ACC112 (cell line): ENCODE measurements at regions not wholly inside any gene's neighbourhood (a gene's known extent, or its start where the extent isn't known, plus 50 kb on each side); places are given as distances from the start of the nearest gene placed in this dataset.

ENCODE experiments used
- H2AFZ ChIP-seq: fragments of 200-600 bp; sonication (generic); one replicate; pipeline ENCODE4 v1.6.0; 2017; ENCODE audit warnings: antibody characterized with exemption, low read length; ENCODE audit not compliant: unreplicated experiment
- H3K27ac ChIP-seq: fragments of 200-600 bp; sonication (generic); 2 replicates; pipeline ENCODE4 v1.5.1; 2014; ENCODE audit warnings: low read depth, mild to moderate bottlenecking, antibody characterized with exemption, low read length, moderate library complexity
- H3K27me3 ChIP-seq: fragments of 200-600 bp; sonication (generic); 2 replicates; pipeline ENCODE4 v1.6.1; 2014; ENCODE audit warnings: mild to moderate bottlenecking, antibody characterized with exemption, low read length, moderate library complexity, mixed read lengths; ENCODE audit not compliant: insufficient read depth
- H3K36me3 ChIP-seq: fragments of 200-600 bp; sonication (generic); 2 replicates; pipeline ENCODE4 v1.6.1; 2016; ENCODE audit warnings: mild to moderate bottlenecking, antibody characterized with exemption, low read length, moderate library complexity, mixed read lengths; ENCODE audit not compliant: insufficient read depth
- H3K4me1 ChIP-seq: fragments of 200-600 bp; sonication (generic); one replicate; pipeline ENCODE4 v1.6.1; 2016; ENCODE audit warnings: low read length, mixed read lengths; ENCODE audit not compliant: insufficient read depth, unreplicated experiment, control insufficient read depth
- H3K4me3 ChIP-seq: fragments of 200-600 bp; sonication (generic); 2 replicates; pipeline ENCODE4 v1.5.1; 2014; ENCODE audit warnings: mild to moderate bottlenecking, low read depth, low read length
- H3K79me2 ChIP-seq: fragments of 200-600 bp; sonication (generic); one replicate; pipeline ENCODE4 v1.6.0; 2016; ENCODE audit warnings: low read length; ENCODE audit not compliant: control insufficient read depth, unreplicated experiment, insufficient read depth

- H3K36me3 ChIP-seq = no peaks in the 10 kb centered on the region
- H3K27me3 ChIP-seq = no peaks in the 10 kb centered on the region
- H3K79me2 ChIP-seq = no peaks in the 10 kb centered on the region
- peaks cover 13% of the 10 kb centered on the region for H3K4me1 ChIP-seq
- H3K4me3 ChIP-seq = no peak overlapping the region
- no peak overlapping the region for H3K27ac ChIP-seq
- peak overlapping the region; percentile 23 for H2AFZ ChIP-seq
Measured at GRCh38 chr17:31748881-31749280, 110.2 kb downstream of the COPRS start.

- H3K36me3 ChIP-seq = no peaks in the 10 kb centered on the region
- H2AFZ ChIP-seq = no peak overlapping the region
- H3K4me1 ChIP-seq = peaks cover 10% of the 10 kb centered on the region
- no peak overlapping the region for H3K27ac ChIP-seq
- H3K79me2 ChIP-seq = no peaks in the 10 kb centered on the region
- H3K27me3 ChIP-seq = no peaks in the 10 kb centered on the region
- no peak overlapping the region for H3K4me3 ChIP-seq
Measured at GRCh38 chr17:31746884-31747495, 112.1 kb downstream of the COPRS start.

GRCh38 chr17:31745964-31746600 is 113.0 kb downstream of the COPRS start:
- Histone ChIP-seq H3K27ac (no peak overlapping the region), H3K4me1 (peaks cover 14% of the 10 kb centered on the region), H3K79me2 (no peaks in the 10 kb centered on the region), H3K36me3 (no peaks in the 10 kb centered on the region), H2AFZ (no peak overlapping the region), H3K4me3 (no peak overlapping the region), H3K27me3 (no peaks in the 10 kb centered on the region)

GRCh38 chr17:31744511-31744951 is 114.5 kb downstream of the COPRS start:
- peaks cover 25% of the 10 kb centered on the region for H3K4me1 ChIP-seq
- no peak overlapping the region for H2AFZ ChIP-seq

GRCh38 chr17:31743797-31744196 is 115.2 kb downstream of the COPRS start:
- H3K36me3 ChIP-seq = no peaks in the 10 kb centered on the region
- no peak overlapping the region for H2AFZ ChIP-seq
- H3K4me3 ChIP-seq = no peak overlapping the region
- H3K4me1 ChIP-seq = peaks cover 32% of the 10 kb centered on the region
- H3K27ac ChIP-seq = no peak overlapping the region
- no peaks in the 10 kb centered on the region for H3K27me3 ChIP-seq
- H3K79me2 ChIP-seq = no peaks in the 10 kb centered on the region

More at GRCh38 chr17:31744511-31744951, 114.5 kb downstream of the COPRS start:
- no peak overlapping the region for H3K27ac ChIP-seq
- no peak overlapping the region for H3K4me3 ChIP-seq
- H3K27me3 ChIP-seq = no peaks in the 10 kb centered on the region
- no peaks in the 10 kb centered on the region for H3K36me3 ChIP-seq
- H3K79me2 ChIP-seq = no peaks in the 10 kb centered on the region

GRCh38 chr17:31741371-31741770 is 117.7 kb downstream of the COPRS start:
- Histone ChIP-seq H3K79me2 (no peaks in the 10 kb centered on the region), H2AFZ (peak overlapping the region; percentile 76), H3K4me1 (peaks cover 36% of the 10 kb centered on the region), H3K36me3 (no peaks in the 10 kb centered on the region), H3K4me3 (no peak overlapping the region), H3K27ac (no peak overlapping the region), H3K27me3 (no peaks in the 10 kb centered on the region)

- Histone ChIP-seq H3K79me2 (no peaks in the 10 kb centered on the region), H3K27ac (peak overlapping the region; percentile 9; the same call in 1 of the 2 replicates), H3K36me3 (no peaks in the 10 kb centered on the region), H3K27me3 (no peaks in the 10 kb centered on the region), H2AFZ (peak overlapping the region; percentile 76), H3K4me3 (no peak overlapping the region), H3K4me1 (peaks cover 36% of the 10 kb centered on the region)
Measured at GRCh38 chr17:31740611-31741082, 118.4 kb downstream of the COPRS start.

- no peaks in the 10 kb centered on the region for H3K36me3 ChIP-seq
- no peaks in the 10 kb centered on the region for H3K79me2 ChIP-seq
- no peak overlapping the region for H2AFZ ChIP-seq
- no peak overlapping the region for H3K4me3 ChIP-seq
- H3K27me3 ChIP-seq = no peaks in the 10 kb centered on the region
- peaks cover 30% of the 10 kb centered on the region for H3K4me1 ChIP-seq
- H3K27ac ChIP-seq = peak overlapping the region; percentile 14
Measured at GRCh38 chr17:31738996-31739699, 119.9 kb downstream of the COPRS start.

GRCh38 chr17:31738488-31738887 is 120.6 kb downstream of the COPRS start:
- Histone ChIP-seq H3K4me1 (peaks cover 25% of the 10 kb centered on the region), H2AFZ (no peak overlapping the region), H3K79me2 (no peaks in the 10 kb centered on the region), H3K27ac (no peak overlapping the region), H3K4me3 (no peak overlapping the region), H3K27me3 (no peaks in the 10 kb centered on the region), H3K36me3 (no peaks in the 10 kb centered on the region)

GRCh38 chr17:31738067-31738466 is 121.0 kb downstream of the COPRS start:
- H3K4me3 ChIP-seq = no peak overlapping the region
- H3K4me1 ChIP-seq = peaks cover 25% of the 10 kb centered on the region
- H2AFZ ChIP-seq = no peak overlapping the region
- H3K27ac ChIP-seq = no peak overlapping the region
- H3K36me3 ChIP-seq = no peaks in the 10 kb centered on the region
- no peaks in the 10 kb centered on the region for H3K79me2 ChIP-seq
- no peaks in the 10 kb centered on the region for H3K27me3 ChIP-seq
